ENCODE measurements at regions not wholly inside any gene's neighbourhood (a gene's known extent, or its start where the extent isn't known, plus 50 kb on each side); places are given as distances from the start of the nearest gene placed in this dataset.

DNA sequence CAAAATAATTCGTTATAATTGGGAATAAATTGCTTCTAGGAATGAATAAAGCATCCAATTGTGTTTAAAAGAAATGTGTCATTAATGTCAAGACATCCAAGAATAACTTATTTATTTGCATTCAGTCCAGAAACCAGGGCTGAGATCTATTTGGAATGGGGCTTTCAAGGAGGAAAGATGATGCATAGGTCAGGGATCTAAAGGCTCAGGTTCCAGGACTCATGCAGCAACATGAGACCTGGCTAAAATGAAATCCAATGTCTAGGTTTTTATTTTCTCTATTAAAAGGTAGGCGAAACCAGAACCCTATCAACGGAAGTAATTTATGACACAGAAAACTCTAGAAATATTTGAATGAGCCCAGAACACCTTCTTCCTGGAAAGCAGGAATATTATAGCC, 376.8 kb downstream of the SEC16B start:
- TF ChIP-seq, protein P1, sequence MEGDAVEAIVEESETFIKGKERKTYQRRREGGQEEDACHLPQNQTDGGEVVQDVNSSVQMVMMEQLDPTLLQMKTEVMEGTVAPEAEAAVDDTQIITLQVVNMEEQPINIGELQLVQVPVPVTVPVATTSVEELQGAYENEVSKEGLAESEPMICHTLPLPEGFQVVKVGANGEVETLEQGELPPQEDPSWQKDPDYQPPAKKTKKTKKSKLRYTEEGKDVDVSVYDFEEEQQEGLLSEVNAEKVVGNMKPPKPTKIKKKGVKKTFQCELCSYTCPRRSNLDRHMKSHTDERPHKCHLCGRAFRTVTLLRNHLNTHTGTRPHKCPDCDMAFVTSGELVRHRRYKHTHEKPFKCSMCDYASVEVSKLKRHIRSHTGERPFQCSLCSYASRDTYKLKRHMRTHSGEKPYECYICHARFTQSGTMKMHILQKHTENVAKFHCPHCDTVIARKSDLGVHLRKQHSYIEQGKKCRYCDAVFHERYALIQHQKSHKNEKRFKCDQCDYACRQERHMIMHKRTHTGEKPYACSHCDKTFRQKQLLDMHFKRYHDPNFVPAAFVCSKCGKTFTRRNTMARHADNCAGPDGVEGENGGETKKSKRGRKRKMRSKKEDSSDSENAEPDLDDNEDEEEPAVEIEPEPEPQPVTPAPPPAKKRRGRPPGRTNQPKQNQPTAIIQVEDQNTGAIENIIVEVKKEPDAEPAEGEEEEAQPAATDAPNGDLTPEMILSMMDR (conservative IDR thresholded peaks at IDR 0.05; ENCODE audit: low read length): no peak
- no peak for TF ChIP-seq EZH2phosphoT487 (IDR thresholded peaks at IDR 0.05; ENCODE audit: borderline replicate concordance)
